ENCODE measurements at regions not wholly inside any gene's neighbourhood (a gene's known extent, or its start where the extent isn't known, plus 50 kb on each side); places are given as distances from the start of the nearest gene placed in this dataset.
"Not testable (repeated sequence)": the region's sequence is repeated elsewhere in the genome, so short reads cannot be mapped to it uniquely, and the experiment has no call there.

- not testable (repeated sequence) for TF ChIP-seq CTCF, POLR2A (IDR thresholded peaks at IDR 0.05)
Observed at GRCh38 chr2:117337981-117338380, 476.5 kb upstream of the DDX18 start.

Measured in lower leg skin (tissue), 3 donors.